ENCODE measurements at regions not wholly inside any gene's neighbourhood (a gene's known extent, or its start where the extent isn't known, plus 50 kb on each side); places are given as distances from the start of the nearest gene placed in this dataset.

GRCh38 chr10:130808686-130809085 is 502.8 kb downstream of the TCERG1L start:
- Histone ChIP-seq H3K9me3 (ENCODE audit: control insufficient read depth in 1 of 2, low read length in 2 of 2) (no peaks in the 10 kb centered on the region), H3K4me1 (ENCODE audit: insufficient read depth, low read length) (no peaks in the 10 kb centered on the region), H3K4me3 (ENCODE audit: low read length in 2 of 2) (no peak overlapping the region), H3K36me3 (ENCODE audit: insufficient read depth, low read length) (no peaks in the 10 kb centered on the region), H3K27ac (ENCODE audit: low read depth, low read length) (no peak overlapping the region), H3K27me3 (ENCODE audit: insufficient read depth, low read length) (no peaks in the 10 kb centered on the region)
- intact Hi-C loops (cut with micrococcal nuclease): no loop called here
- DNase-seq: no peak
- peaks cover 0 to 7% (median under 1%) of the 10 kb centered on the region in 8 donors for H3K9me3 Mint-ChIP-seq
- CTCF ChIA-PET (ENCODE audit: partially characterized antibody): no interaction called here
- POLR2A ChIA-PET (ENCODE audit: partially characterized antibody): no interaction called here
- no peaks in the 10 kb centered on the region for H3K27me3 Mint-ChIP-seq
- no peaks in the 10 kb centered on the region for H3K4me1 Mint-ChIP-seq
- H3K36me3 Mint-ChIP-seq: no peaks in the 10 kb centered on the region
- H3K4me3 Mint-ChIP-seq: no peak overlapping the region
- no peak overlapping the region for H3K27ac Mint-ChIP-seq

GRCh38 chr10:130809181-130809580 is 502.3 kb downstream of the TCERG1L start:
- ChIA-PET POLR2A (ENCODE audit: partially characterized antibody) (no interaction called here), CTCF (ENCODE audit: partially characterized antibody) (no interaction called here)
- Histone ChIP-seq H3K27ac (ENCODE audit: low read depth, low read length) (no peak overlapping the region), H3K4me3 (ENCODE audit: low read length in 2 of 2) (no peak overlapping the region), H3K27me3 (ENCODE audit: insufficient read depth, low read length) (no peaks in the 10 kb centered on the region), H3K9me3 (ENCODE audit: control insufficient read depth in 1 of 2, low read length in 2 of 2) (no peaks in the 10 kb centered on the region), H3K4me1 (ENCODE audit: insufficient read depth, low read length) (no peaks in the 10 kb centered on the region), H3K36me3 (ENCODE audit: insufficient read depth, low read length) (no peaks in the 10 kb centered on the region)
- H3K27me3 Mint-ChIP-seq: no peaks in the 10 kb centered on the region
- no peak overlapping the region for H3K27ac Mint-ChIP-seq
- peaks cover 0 to 7% (median under 1%) of the 10 kb centered on the region in 8 donors for H3K9me3 Mint-ChIP-seq
- no peak overlapping the region for H3K4me3 Mint-ChIP-seq
- DNase-seq: no peak
- H3K4me1 Mint-ChIP-seq: no peaks in the 10 kb centered on the region
- intact Hi-C loops (cut with micrococcal nuclease): no loop called here
- H3K36me3 Mint-ChIP-seq: no peaks in the 10 kb centered on the region

GRCh38 chr10:130809761-130810515 is 501.6 kb downstream of the TCERG1L start:
- H3K27me3 Mint-ChIP-seq: no peaks in the 10 kb centered on the region
- intact Hi-C loops (cut with micrococcal nuclease): no loop called here
- CTCF ChIA-PET (ENCODE audit: partially characterized antibody): no interaction called here

GRCh38 chr10:130810856-130811255 is 500.7 kb downstream of the TCERG1L start:
- no peaks in the 10 kb centered on the region for H3K4me1 Mint-ChIP-seq
- POLR2A ChIA-PET (ENCODE audit: partially characterized antibody): no interaction called here
- no peaks in the 10 kb centered on the region for H3K4me1 ChIP-seq (ENCODE audit: insufficient read depth, low read length)
- DNase-seq: no peak
- no peak overlapping the region for H3K27ac Mint-ChIP-seq
- no peaks in the 10 kb centered on the region for H3K9me3 ChIP-seq (ENCODE audit: control insufficient read depth in 1 of 2, low read length in 2 of 2)
- H3K36me3 ChIP-seq (ENCODE audit: insufficient read depth, low read length): no peaks in the 10 kb centered on the region
- no peaks in the 10 kb centered on the region for H3K27me3 ChIP-seq (ENCODE audit: insufficient read depth, low read length)
- H3K4me3 Mint-ChIP-seq: no peak overlapping the region
- H3K9me3 Mint-ChIP-seq: peaks cover 0 to 7% (median 0%) of the 10 kb centered on the region in 8 donors
- H3K27me3 Mint-ChIP-seq: no peaks in the 10 kb centered on the region
- H3K36me3 Mint-ChIP-seq: no peaks in the 10 kb centered on the region
- intact Hi-C loops (cut with micrococcal nuclease): no loop called here
- H3K27ac ChIP-seq (ENCODE audit: low read depth, low read length): no peak overlapping the region
- CTCF ChIA-PET (ENCODE audit: partially characterized antibody): no interaction called here
- H3K4me3 ChIP-seq (ENCODE audit: low read length in 2 of 2): no peak overlapping the region

More at GRCh38 chr10:130809761-130810515, 501.6 kb downstream of the TCERG1L start:
- Histone ChIP-seq H3K4me1 (ENCODE audit: insufficient read depth, low read length) (no peaks in the 10 kb centered on the region), H3K27ac (ENCODE audit: low read depth, low read length) (no peak overlapping the region), H3K9me3 (ENCODE audit: control insufficient read depth in 1 of 2, low read length in 2 of 2) (no peaks in the 10 kb centered on the region), H3K27me3 (ENCODE audit: insufficient read depth, low read length) (no peaks in the 10 kb centered on the region), H3K4me3 (ENCODE audit: low read length in 2 of 2) (no peak overlapping the region), H3K36me3 (ENCODE audit: insufficient read depth, low read length) (no peaks in the 10 kb centered on the region)
- H3K4me3 Mint-ChIP-seq: no peak overlapping the region
- H3K36me3 Mint-ChIP-seq: no peaks in the 10 kb centered on the region
- no peak for DNase-seq
- POLR2A ChIA-PET (ENCODE audit: partially characterized antibody): no interaction called here
- H3K27ac Mint-ChIP-seq: no peak overlapping the region
- peaks cover 0 to 7% (median 0%) of the 10 kb centered on the region in 8 donors for H3K9me3 Mint-ChIP-seq
- H3K4me1 Mint-ChIP-seq: no peaks in the 10 kb centered on the region

GRCh38 chr10:130812381-130813148 is 499.0 kb downstream of the TCERG1L start:
- H3K4me3 Mint-ChIP-seq: no peak overlapping the region
- no peak overlapping the region for H3K27ac Mint-ChIP-seq
- intact Hi-C loops (cut with micrococcal nuclease): no loop called here
- no peak overlapping the region for H3K4me3 ChIP-seq (ENCODE audit: low read length in 2 of 2)
- no peaks in the 10 kb centered on the region for H3K9me3 ChIP-seq (ENCODE audit: control insufficient read depth in 1 of 2, low read length in 2 of 2)
- no peaks in the 10 kb centered on the region for H3K4me1 ChIP-seq (ENCODE audit: insufficient read depth, low read length)
- no peaks in the 10 kb centered on the region for H3K36me3 ChIP-seq (ENCODE audit: insufficient read depth, low read length)
- no peak for DNase-seq
- H3K36me3 Mint-ChIP-seq: no peaks in the 10 kb centered on the region
- no peaks in the 10 kb centered on the region for H3K4me1 Mint-ChIP-seq
- no peak overlapping the region for H3K27ac ChIP-seq (ENCODE audit: low read depth, low read length)
- peaks cover 0 to 7% (median 0%) of the 10 kb centered on the region in 8 donors for H3K9me3 Mint-ChIP-seq
- H3K27me3 ChIP-seq (ENCODE audit: insufficient read depth, low read length): no peaks in the 10 kb centered on the region
- CTCF ChIA-PET (ENCODE audit: partially characterized antibody): no interaction called here
- no peaks in the 10 kb centered on the region for H3K27me3 Mint-ChIP-seq
- POLR2A ChIA-PET (ENCODE audit: partially characterized antibody): no interaction called here

- ChIA-PET POLR2A (ENCODE audit: partially characterized antibody) (no interaction called here), CTCF (ENCODE audit: partially characterized antibody) (no interaction called here)
- Mint-ChIP-seq H3K4me1 (no peaks in the 10 kb centered on the region), H3K4me3 (no peak overlapping the region), H3K27ac (no peak overlapping the region), H3K9me3 (peaks cover 0 to 7% (median 3%) of the 10 kb centered on the region in 8 donors), H3K36me3 (no peaks in the 10 kb centered on the region), H3K27me3 (no peaks in the 10 kb centered on the region)
- H3K27ac ChIP-seq (ENCODE audit: low read depth, low read length): no peak overlapping the region
- H3K27me3 ChIP-seq (ENCODE audit: insufficient read depth, low read length): no peaks in the 10 kb centered on the region
- intact Hi-C loops (cut with micrococcal nuclease): no loop called here
- H3K4me1 ChIP-seq (ENCODE audit: insufficient read depth, low read length): no peaks in the 10 kb centered on the region
- H3K4me3 ChIP-seq (ENCODE audit: low read length in 2 of 2): no peak overlapping the region
- no peak for DNase-seq
- no peaks in the 10 kb centered on the region for H3K9me3 ChIP-seq (ENCODE audit: control insufficient read depth in 1 of 2, low read length in 2 of 2)
- H3K36me3 ChIP-seq (ENCODE audit: insufficient read depth, low read length): no peaks in the 10 kb centered on the region
Measured at GRCh38 chr10:130814610-130815009, 496.9 kb downstream of the TCERG1L start.

- no peaks in the 10 kb centered on the region for H3K4me1 ChIP-seq (ENCODE audit: insufficient read depth, low read length)
- Mint-ChIP-seq H3K36me3 (no peaks in the 10 kb centered on the region), H3K4me1 (no peaks in the 10 kb centered on the region), H3K27ac (no peak overlapping the region), H3K9me3 (peaks cover 0 to 5% (median 3%) of the 10 kb centered on the region in 8 donors), H3K4me3 (no peak overlapping the region), H3K27me3 (no peaks in the 10 kb centered on the region)
- intact Hi-C loops (cut with micrococcal nuclease): no loop called here
- H3K36me3 ChIP-seq (ENCODE audit: insufficient read depth, low read length): no peaks in the 10 kb centered on the region
- H3K27me3 ChIP-seq (ENCODE audit: insufficient read depth, low read length): no peaks in the 10 kb centered on the region
- POLR2A ChIA-PET (ENCODE audit: partially characterized antibody): no interaction called here
- CTCF ChIA-PET (ENCODE audit: partially characterized antibody): no interaction called here
- no peak overlapping the region for H3K4me3 ChIP-seq (ENCODE audit: low read length in 2 of 2)
- no peak for DNase-seq
- no peaks in the 10 kb centered on the region for H3K9me3 ChIP-seq (ENCODE audit: control insufficient read depth in 1 of 2, low read length in 2 of 2)
- H3K27ac ChIP-seq (ENCODE audit: low read depth, low read length): no peak overlapping the region
Measured at GRCh38 chr10:130816116-130816901, 495.2 kb downstream of the TCERG1L start.

Data from CD4-positive, alpha-beta memory T cell (primary cell).